ENCODE measurements at regions not wholly inside any gene's neighbourhood (a gene's known extent, or its start where the extent isn't known, plus 50 kb on each side); places are given as distances from the start of the nearest gene placed in this dataset.
"Not testable (repeated sequence)": the region's sequence is repeated elsewhere in the genome, so short reads cannot be mapped to it uniquely, and the experiment has no call there.

DNA sequence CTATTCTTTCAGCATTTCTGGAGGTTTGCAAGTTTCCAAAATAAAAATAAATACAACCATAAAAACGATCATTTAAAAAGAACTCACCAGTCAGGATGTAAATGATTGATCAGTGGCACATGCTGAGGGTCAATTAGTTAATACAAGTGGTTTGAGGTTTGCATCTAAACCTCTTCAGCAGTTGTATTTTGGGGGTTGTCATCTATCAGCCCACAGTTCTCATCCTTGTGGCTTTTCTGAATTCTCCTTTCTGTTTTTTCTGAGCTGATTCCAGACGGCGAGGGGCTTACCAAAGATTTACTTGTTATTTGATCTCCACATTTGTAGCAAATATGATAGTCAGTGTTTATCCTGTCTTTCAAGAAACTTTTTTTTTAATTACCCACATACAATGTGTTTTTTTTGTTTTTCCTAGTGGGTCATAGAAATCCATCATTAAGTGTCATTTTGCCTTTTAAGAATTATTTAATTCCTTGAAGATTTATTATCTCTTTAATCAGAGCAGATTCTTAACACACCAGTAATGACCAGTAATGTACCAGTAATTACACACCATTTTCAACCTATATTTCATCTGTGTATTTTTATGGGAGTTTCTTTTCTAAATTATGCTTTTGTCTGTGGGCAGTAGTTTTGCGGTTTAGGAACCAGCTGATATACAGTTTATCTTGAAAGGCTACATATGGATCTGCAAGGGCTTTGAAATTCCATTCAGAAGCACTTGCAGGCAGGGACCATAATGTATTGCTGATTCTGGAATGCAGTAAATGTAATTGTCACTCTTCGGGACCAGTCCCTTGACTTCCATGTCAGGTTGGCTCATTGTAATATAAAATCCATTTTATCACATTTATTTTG lies 56.3 kb upstream of the DAAM1 start:
- Mint-ChIP-seq H3K27ac (no peak overlapping the region), H3K4me1 (ENCODE audit: low read depth) (no peaks in the 10 kb centered on the region), H3K9me3 (no peaks in the 10 kb centered on the region), H3K27me3 (peaks cover 7% of the 10 kb centered on the region), H3K36me3 (no peaks in the 10 kb centered on the region), H3K4me3 (no peak overlapping the region)
- ChIA-PET POLR2A (no interaction called here), CTCF (interaction anchor here (1.6 kb wide), 1 partner anchor 312 kb away, joined by 6 read pairs; no protein-coding TSS in a partner anchor)
- intact Hi-C loops (cut with micrococcal nuclease) = no loop called here
- no peak for DNase-seq

DNA sequence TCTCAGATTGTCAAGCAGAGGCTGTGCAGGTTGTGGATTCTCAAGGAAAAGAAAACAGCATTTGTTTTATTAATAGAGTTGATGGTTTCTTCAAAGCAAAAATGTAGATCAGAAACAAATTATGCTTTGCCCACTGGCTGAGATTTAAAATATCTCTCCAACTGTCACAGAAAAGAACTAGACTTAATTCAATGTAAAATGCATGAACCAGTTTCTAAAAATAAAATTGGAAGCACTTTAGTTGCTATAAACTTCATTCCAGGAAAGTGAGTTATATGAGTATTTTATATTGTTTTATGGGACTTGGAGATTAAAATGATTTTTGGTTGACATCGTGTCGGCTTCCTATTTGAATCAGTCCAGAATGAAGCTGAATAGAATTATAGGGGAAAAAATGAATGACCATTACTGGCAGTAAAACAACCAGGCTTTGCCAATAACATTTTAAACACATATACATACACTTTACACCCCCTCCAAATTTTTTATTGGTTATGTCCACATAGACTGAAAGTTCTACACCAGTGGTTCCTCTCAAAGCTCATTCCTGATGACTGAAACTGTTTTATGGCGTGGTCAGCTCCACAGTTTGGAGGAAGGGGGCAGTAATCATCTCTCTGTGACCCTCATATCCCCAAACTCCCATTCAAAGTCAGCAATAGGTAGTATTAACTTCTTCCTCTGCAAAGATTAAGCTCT lies 55.5 kb upstream of the DAAM1 start:
- intact Hi-C loops (cut with micrococcal nuclease) = no loop called here
- Mint-ChIP-seq H3K27ac (no peak overlapping the region), H3K4me3 (no peak overlapping the region), H3K9me3 (no peaks in the 10 kb centered on the region), H3K27me3 (peaks cover 7% of the 10 kb centered on the region), H3K4me1 (ENCODE audit: low read depth) (no peaks in the 10 kb centered on the region), H3K36me3 (no peaks in the 10 kb centered on the region)
- POLR2A ChIA-PET = no interaction called here
- DNase-seq = no peak
- CTCF ChIA-PET = interaction anchor here (1.6 kb wide), 1 partner anchor 311 kb away, joined by 6 read pairs; no protein-coding TSS in a partner anchor

DNA sequence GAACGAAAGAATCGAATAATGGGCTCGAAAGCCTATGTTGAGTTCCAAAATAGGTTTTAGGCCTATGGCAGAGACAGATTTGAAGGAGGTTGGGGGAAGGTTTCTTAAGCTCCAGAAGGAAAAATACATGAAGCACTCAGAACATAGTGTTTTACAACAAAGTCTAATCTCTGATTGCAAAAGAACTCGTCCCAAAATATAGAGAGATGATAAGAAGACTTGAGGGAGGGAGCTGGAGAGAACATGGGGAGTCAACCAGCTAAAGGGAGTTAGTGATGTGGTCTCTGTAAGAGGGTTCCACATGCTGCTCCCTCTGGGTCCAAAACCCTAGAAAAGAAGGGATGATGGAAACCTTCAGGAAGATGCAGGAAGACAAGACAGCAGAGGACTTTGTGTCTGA lies 54.8 kb upstream of the DAAM1 start:
- intact Hi-C loops (cut with micrococcal nuclease) = no loop called here
- no peak for DNase-seq
- no peak overlapping the region for H3K27ac Mint-ChIP-seq
- no peak overlapping the region for H3K4me3 Mint-ChIP-seq
- no peaks in the 10 kb centered on the region for H3K9me3 Mint-ChIP-seq
- ChIA-PET POLR2A (no interaction called here), CTCF (no interaction called here)
- H3K27me3 Mint-ChIP-seq = peaks cover 3% of the 10 kb centered on the region
- H3K4me1 Mint-ChIP-seq (ENCODE audit: low read depth) = no peaks in the 10 kb centered on the region
- no peaks in the 10 kb centered on the region for H3K36me3 Mint-ChIP-seq

DNA sequence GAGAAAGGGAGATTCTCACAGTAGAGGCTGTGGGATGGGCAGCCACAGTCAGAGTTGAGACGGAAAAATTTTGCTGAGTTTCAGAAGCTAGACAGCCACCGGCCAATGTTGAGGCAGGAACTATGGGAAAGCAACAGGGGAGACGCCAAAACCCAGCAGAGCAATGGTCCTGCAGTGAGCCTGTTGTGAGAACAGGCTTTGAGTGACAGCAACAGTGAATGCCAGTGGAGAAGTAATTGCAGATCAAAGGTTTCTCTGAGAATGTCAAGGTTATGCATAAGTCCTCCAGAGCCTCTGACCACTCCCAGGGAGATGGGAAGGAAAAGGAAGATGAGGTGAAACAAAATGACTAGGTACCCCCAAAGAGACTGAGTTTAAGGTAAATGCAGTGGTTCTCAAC lies 54.2 kb upstream of the DAAM1 start:
- CTCF ChIA-PET = no interaction called here
- Mint-ChIP-seq H3K27ac (no peak overlapping the region), H3K9me3 (no peaks in the 10 kb centered on the region), H3K4me3 (no peak overlapping the region), H3K36me3 (no peaks in the 10 kb centered on the region), H3K4me1 (ENCODE audit: low read depth) (no peaks in the 10 kb centered on the region), H3K27me3 (peaks cover 1% of the 10 kb centered on the region)
- intact Hi-C loops (cut with micrococcal nuclease) = no loop called here
- no peak for DNase-seq
- POLR2A ChIA-PET = no interaction called here

DNA sequence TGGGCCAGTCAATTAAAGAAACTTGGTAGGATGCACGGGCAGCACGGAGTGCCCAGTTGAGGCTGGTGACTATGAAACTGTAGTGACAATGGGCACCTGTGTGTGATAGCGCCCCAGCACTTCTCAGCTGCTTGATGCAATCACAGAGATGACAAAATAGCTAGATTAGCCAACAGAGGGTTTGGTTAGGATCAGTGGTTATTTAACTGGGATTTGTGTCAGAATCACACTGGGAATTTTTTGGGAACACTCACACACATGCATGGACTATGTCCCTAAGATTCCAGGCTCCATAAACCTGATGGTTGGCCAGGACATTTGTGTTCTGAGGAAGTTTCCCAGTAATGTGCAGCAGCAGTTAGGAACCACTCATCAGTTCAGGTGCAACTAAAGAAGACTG lies 51.2 kb upstream of the DAAM1 start:
- CTCF ChIA-PET = interaction anchor here (1.6 kb wide), 1 partner anchor 12 kb away, joined by 3 read pairs; no protein-coding TSS in a partner anchor

DNA sequence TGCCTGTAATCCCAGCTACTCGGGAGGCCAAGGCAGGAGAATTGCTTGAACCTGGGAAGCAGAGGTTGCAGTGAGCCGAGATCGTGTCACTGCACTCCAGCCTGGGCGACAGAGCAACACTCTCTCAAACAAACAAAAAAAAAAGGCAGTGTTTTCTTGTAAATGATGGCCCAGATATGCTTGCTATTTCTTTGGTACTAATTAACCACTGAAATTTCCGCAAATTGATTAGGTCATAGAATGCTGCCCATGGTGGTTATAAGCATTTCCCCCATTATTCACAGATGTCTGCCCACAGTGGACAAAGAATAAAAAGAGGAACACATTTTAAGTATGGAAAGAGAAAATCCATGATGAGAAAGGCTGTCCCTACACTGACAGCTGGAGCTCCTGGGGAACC lies 49.9 kb upstream of the DAAM1 start:
- H3K27ac Mint-ChIP-seq; H3K4me3 Mint-ChIP-seq; DNase-seq; CTCF ChIA-PET; H3K9me3 Mint-ChIP-seq; H3K27me3 Mint-ChIP-seq; POLR2A ChIA-PET; intact Hi-C loops (cut with micrococcal nuclease); H3K36me3 Mint-ChIP-seq; H3K4me1 Mint-ChIP-seq (ENCODE audit: low read depth): not testable (repeated sequence)

More for the DNA sequence above, 51.2 kb upstream of the DAAM1 start:
- H3K27ac Mint-ChIP-seq = no peak overlapping the region
- no peaks in the 10 kb centered on the region for H3K36me3 Mint-ChIP-seq
- no peak overlapping the region for H3K4me3 Mint-ChIP-seq
- intact Hi-C loops (cut with micrococcal nuclease) = no loop called here
- POLR2A ChIA-PET = no interaction called here
- H3K27me3 Mint-ChIP-seq = peaks cover 1% of the 10 kb centered on the region
- no peak for DNase-seq
- no peaks in the 10 kb centered on the region for H3K9me3 Mint-ChIP-seq
- no peaks in the 10 kb centered on the region for H3K4me1 Mint-ChIP-seq (ENCODE audit: low read depth)
